ENCODE measurements at regions not wholly inside any gene's neighbourhood (a gene's known extent, or its start where the extent isn't known, plus 50 kb on each side); places are given as distances from the start of the nearest gene placed in this dataset.

DNA sequence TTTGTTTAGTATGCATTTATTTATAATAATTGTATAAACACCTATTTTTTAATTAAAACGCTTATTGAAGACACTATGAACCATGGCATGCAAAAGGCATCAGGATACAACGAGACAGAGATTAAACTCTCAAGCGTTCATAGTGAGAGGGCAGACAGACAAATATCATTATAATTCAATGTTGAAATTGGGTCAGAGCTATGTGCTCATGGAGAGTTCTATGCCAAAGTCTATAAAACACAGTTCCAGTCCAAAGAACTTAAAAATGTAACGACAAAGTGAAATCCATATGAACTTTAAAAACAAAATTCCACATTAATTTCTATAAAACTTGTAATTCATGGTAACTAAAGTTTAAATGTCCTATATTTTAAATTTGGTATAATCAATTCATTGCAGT, 724.0 kb downstream of the LTN1 start:
- DNase-seq (ENCODE audit: missing footprints) (no peak), ATAC-seq (no peak)
- intact Hi-C loops (cut with DNase I), result no loop called here

DNA sequence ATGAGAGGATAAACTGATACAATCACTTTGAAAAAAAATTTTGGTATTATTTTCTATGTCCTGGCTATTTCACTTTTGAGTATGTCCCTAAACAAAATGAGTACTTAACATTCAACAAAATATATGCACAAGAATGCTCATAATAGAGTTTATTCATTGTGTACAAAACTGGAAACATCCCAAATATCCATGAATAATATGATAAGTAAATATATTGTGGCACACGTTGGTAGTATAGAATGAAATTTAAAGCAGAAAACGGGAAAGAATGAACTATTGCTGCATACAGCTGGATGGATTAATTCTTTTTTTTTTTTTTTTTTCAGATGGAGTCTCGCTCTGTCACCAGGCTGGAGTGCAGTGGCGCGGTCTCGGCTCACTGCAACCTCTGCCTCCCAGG, 725.2 kb downstream of the LTN1 start:
- ATAC-seq (no peak), DNase-seq (ENCODE audit: missing footprints) (no peak)
- intact Hi-C loops (cut with DNase I), result no loop called here

DNA sequence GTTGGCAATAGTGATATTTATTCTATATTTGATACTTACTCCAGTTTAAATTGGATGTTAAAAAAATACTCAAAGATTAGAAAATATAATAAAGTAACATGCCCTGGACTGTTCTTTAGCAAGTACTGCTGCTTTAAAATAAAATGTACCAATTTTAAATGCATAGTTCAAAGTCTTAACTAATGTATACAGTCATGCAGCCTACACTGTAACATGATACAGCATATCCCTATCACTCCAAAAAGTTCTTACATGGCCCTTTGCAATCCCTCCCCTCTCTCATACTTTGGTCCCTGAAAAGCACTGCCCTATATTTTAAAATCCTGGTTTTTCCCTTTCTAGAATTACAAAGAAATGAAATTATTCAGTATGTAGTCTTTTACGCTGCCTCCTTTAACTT, 726.6 kb downstream of the LTN1 start:
- intact Hi-C loops (cut with DNase I), result no loop called here
- ATAC-seq, result no peak

DNA sequence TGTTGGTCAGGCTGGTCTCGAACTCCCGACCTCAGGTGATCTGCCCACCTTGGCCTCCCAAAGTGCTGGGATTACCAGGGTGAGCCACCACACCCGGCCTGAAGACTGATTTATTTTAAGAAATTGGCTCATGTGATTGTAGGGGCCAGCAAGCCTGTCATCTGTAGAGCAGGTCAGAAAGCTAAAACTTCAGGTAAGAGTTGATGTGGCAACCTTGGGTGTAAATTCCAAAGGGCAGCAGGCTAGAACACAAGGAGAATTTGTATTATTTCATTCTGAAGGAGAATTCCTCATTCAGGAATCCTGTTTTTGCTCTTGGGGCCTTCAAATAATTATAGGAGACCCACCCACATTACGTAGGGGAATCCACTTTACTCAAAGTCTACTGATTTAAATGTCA, 728.7 kb downstream of the LTN1 start:
- intact Hi-C loops (cut with DNase I), result no loop called here
- ATAC-seq (no peak), DNase-seq (ENCODE audit: missing footprints) (no peak)

More for the DNA sequence above, 726.6 kb downstream of the LTN1 start:
- DNase-seq (ENCODE audit: missing footprints), result no peak

DNA sequence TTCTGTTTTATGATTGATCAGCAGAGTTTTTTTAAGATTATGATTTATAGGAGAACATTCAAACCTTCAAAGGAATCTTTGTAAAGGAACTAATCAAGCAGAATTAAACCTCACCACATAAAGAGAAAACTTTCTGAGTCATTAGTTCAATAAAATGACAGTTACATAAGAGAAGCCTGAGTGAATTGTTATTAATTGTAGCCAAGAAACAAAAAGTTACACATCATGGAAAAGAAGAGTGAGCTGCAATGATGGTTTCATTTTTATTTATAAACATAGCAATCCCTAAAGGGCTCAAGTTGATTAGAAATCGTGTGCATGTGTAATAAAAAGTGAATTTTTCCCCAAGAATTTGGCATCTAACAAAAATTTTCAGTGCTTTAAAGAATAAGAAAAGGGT, 731.4 kb downstream of the LTN1 start:
- DNase-seq (ENCODE audit: missing footprints) (no peak), ATAC-seq (no peak)
- intact Hi-C loops (cut with DNase I), result no loop called here

DNA sequence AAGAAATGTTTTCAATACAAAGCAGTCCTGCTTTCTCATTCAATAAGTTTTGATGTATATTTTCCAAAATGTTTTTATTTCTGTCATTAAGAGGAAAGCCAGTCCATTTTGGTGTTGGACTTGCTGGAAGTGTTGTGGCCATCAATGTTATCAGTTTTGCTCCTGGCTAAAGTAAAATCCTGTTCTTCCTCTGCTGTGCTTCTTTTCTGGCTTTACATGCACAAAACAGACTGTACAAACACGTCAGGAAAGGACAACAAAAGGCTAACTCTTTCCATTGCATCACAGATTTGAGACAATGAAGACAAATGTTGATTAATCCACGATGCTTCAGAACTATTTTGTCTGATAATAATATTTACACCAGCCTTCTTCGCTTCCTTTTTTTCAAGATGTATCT, 735.4 kb downstream of the LTN1 start:
- ATAC-seq (no peak), DNase-seq (ENCODE audit: missing footprints) (no peak)
- intact Hi-C loops (cut with DNase I), result no loop called here

DNA sequence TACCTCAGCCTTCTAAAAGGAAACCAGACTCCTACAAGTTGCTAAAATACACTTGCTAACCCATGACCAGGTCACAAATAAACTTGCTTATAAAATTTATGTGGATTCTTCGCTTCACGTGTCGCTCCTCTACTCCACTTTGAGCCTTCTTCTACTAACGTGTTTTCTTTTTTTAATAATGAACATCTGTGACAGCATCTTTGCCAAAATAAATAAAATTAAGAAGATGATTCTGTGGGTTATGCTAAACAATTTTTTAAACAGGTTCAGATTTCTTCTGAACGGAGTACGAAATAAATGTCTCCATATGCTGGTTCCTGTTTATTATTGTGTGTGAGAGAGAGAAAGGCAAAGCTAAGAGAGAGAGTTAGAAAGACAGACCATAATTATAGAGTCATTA, 735.8 kb downstream of the LTN1 start:
- DNase-seq (ENCODE audit: missing footprints) (no peak), ATAC-seq (no peak)
- intact Hi-C loops (cut with DNase I), result no loop called here

DNA sequence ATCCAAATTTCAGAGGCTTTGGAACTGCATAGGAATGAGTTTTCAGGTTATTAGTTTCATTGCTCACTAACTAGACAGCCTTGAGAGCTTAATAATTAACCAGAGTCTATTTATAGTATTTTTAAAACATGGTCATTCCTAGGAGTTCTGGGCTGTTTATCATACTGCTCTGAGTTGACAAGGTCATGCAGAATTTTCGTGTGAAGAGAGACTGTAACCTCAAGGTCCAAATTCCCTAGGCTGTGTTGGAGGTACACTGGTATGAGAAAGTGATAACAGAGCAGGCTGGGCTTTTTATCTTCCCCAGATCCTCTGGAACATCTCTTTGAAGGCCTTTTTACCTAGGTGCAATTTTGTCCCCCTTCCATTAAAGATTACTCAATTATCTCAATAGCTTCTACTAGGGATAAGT, 736.3 kb downstream of the LTN1 start:
- intact Hi-C loops (cut with DNase I), result no loop called here
- DNase-seq (ENCODE audit: missing footprints), result no peak
- ATAC-seq, result no peak

DNA sequence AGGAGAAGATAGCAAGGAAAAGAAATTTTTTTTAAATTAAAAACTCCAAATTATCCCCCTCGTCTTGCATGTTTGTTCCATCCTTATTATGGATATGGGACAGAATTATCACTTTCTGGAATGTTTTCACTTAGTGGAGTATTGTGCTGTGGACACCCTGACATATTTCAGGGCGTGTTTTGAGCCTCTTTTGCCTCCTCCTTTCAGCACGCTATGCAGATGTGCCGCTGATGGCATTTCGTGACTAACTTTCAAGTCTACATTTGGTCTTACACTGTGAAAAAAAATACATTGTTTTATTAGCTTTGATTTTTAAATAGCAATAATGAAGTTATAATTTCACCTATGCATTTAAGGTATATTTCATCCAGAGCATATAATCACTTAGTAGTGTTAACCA, 738.7 kb downstream of the LTN1 start:
- intact Hi-C loops (cut with DNase I), result no loop called here
- no peak for ATAC-seq
- no peak for DNase-seq (ENCODE audit: missing footprints)

DNA sequence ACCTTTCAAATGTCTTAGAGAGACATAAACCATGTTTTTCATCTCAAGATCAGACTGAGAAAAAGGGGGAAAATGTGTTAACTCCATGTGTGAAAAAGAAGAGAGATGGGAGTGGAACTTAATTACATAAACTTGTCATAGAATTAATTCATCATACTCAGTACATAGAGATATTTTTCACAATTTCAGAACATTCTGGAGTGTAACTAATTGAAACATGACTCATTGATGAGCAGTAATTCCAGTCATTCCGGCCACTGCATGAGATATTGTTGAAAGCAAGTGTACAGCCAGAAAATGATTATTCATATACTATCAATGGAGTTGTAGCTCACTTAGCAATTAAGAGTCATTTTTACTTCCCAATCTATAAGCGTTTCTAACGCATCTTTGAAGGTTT, 739.3 kb downstream of the LTN1 start:
- ATAC-seq, result no peak
- no peak for DNase-seq (ENCODE audit: missing footprints)
- intact Hi-C loops (cut with DNase I), result no loop called here

DNA sequence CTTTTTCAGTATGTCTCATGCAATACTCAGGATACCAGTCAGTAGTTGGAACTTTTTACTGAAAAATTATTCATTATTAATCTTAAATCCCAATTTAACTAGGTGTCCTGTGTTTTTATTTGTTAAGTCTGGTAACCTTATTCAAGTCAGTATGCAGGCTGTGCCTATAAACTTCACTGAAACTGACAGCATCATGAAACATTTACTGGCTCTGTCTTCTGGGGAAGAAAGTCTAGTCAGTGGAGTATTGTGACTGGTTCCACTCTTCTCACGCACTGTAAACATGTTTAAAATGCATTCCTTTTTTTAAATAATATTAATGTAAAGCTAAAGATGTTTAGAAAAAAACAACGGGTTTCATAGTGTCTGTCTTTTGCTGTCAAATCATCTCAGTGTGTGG, 739.7 kb downstream of the LTN1 start:
- no peak for DNase-seq (ENCODE audit: missing footprints)
- intact Hi-C loops (cut with DNase I), result no loop called here
- no peak for ATAC-seq

DNA sequence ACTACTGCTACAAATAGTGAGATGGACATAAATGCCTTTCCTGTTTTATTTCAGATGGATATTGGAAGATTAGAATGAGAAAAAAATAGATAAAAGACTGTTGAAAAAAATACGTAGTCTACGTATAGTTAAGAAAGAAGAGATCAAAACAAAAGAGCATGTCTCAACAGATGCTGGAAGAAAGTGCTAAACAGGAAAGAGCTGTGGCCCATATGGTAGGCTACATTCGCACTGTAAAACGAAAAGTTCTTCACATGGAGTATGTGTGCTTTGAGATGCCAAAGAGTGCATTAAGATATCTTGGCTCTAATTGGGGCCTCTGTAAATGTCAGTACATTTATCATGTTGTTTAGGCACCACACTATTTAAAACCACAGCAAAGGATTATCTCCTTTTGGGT, 741.7 kb downstream of the LTN1 start:
- ATAC-seq (no peak), DNase-seq (ENCODE audit: missing footprints) (no peak)
- intact Hi-C loops (cut with DNase I), result no loop called here

DNA sequence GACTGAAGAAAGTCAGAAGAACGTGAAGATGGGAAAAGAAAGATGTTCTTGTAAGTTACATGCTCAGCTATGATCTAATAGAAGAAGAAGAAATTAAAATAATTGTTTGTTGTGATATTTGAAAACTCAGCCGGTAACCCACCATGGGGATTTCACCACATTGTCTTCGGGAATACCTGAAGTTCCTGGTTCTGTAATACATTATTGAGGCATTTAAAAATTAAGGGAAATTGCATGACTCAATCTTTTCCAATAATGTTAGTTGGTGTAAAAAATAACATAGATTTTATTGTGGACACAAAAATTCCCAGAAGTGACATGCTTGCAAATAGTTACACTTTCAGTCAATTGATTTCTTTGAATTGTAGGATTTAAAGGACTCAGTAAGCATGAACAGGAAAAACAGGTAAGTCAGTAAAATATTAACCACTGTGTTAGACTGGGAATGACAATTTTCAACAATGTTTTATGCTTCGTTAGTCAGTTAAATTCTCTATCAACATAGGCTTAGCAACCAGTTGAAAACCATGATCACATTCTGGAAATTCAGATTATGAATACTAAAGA, 745.1 kb downstream of the LTN1 start:
- ATAC-seq (no peak), DNase-seq (ENCODE audit: missing footprints) (no peak)
- intact Hi-C loops (cut with DNase I), result no loop called here

DNA sequence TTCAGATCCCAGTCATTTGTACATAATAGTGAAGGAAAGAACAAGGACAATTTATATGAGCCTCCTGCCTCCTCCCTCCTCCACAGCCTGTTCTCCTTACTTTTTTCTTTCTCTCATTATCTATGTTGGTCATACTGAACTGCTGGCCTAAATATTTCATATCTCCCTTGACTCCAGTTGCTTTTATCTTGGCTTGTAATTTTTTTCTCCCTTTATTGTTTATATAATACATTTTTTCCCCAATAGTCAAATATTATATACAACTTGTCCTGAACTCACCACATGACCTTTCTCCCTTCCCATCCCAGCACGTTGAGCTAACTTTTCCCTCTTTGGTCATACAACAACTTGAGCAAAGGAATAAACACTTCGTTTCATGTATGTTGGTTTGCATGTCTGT, 752.1 kb downstream of the LTN1 start:
- ATAC-seq, result no peak
- intact Hi-C loops (cut with DNase I), result no loop called here
- DNase-seq (ENCODE audit: missing footprints), result no peak

DNA sequence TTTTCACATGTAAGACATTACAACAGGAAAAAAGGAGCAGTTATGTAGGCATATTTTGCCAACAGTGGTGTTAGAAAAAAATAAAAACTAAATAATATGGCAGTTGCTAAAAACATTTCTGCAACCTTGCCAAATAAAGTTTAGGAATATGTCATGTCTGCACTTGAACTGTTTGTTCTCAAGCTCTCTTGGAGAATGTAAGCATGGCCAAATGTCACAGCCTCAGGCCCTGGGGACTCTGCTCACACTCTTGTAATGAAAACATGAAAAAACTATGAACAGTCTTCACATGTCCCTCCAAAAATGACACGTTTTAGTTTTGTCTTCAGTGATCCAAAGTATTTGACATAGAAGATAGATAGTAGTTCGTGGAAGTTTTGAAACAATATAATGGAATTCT, 753.3 kb downstream of the LTN1 start:
- ATAC-seq, result peak; percentile 91
- intact Hi-C loops (cut with DNase I), result loop anchor here (5.0 kb wide), 3 partner anchors 93 to 518 kb away; no protein-coding TSS in a partner anchor
- no peak for DNase-seq (ENCODE audit: missing footprints)

DNA sequence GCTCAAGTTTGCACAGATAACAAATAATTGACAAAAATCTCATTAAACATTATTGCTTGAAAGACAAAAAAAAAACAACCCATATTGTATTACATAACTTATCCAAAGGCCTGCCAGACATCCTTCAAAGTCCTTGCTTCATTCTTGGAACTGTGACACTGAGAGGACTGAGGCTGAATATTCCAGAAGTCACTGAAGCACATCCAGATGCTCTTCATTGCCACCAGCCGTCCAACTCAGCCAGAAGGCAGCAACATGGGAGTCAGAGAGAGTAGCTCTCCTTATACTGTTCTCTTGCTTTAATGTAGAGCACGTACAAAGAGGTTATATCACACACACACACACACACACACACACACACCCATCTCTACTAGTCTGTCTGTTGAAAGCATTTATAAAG, 755.0 kb downstream of the LTN1 start:
- ATAC-seq, result peak; percentile 49
- DNase-seq (ENCODE audit: missing footprints), result no peak
- intact Hi-C loops (cut with DNase I), result loop anchor here (5.0 kb wide), 3 partner anchors 95 to 520 kb away; no protein-coding TSS in a partner anchor

DNA sequence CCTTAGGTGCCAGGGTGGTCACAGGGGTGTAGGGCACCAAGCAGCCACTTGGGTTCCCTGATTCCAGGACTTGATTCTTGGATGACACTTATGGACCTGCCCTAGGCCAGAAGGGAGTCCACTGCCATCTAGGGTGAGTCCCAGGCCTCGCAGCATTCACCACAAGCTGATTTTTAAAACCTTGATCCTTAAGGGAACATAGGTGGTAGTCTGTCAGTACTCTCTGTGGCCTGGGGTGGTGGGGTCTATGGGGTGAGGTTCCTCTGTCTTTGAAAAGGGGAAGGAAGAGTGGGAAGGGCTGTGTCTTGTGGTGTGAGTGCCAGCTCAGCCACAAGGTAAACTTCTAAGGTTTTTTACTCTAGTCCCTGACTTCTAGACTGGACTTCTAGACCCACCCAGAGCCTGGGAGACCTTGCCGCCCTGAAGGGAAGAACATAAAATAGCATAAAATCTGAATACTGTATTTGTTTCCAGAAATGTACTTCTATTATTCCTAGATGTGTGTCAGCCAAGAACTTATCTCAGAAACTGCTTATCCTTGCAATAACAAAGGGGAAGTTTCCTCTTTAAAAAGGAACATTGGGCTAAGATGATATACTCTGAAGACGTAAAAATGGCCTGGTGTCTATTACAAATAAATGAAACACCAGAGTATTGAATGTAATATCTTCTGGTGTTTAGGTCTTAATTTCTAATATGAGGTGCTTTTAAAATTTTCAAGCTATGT, 757.3 kb downstream of the LTN1 start:
- intact Hi-C loops (cut with DNase I), result loop anchor here (5.0 kb wide), 3 partner anchors 97 to 522 kb away; no protein-coding TSS in a partner anchor
- DNase-seq (ENCODE audit: missing footprints), result no peak
- peak; percentile 20 for ATAC-seq

DNA sequence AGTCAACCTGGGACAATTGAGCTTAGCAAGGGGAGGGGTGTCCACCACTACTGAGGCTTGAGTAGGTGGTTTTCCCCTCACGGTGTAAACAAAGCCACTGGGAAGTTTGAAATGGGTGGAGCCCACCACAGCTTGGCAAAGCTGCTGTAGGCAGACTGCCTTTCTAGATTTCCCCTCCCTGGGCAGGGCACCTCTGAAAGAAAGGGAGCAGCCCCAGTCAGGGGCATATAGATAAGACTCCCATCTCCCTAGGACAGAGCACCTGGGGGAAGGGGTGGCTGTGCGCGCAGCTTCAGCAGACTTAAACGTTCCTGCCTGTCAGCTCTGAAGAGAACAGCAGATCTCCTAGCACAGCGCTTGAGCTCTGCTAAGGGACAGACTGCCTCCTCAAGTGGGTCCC, 758.4 kb downstream of the LTN1 start:
- intact Hi-C loops (cut with DNase I), result no loop called here
- no peak for DNase-seq (ENCODE audit: missing footprints)
- no peak for ATAC-seq

DNA sequence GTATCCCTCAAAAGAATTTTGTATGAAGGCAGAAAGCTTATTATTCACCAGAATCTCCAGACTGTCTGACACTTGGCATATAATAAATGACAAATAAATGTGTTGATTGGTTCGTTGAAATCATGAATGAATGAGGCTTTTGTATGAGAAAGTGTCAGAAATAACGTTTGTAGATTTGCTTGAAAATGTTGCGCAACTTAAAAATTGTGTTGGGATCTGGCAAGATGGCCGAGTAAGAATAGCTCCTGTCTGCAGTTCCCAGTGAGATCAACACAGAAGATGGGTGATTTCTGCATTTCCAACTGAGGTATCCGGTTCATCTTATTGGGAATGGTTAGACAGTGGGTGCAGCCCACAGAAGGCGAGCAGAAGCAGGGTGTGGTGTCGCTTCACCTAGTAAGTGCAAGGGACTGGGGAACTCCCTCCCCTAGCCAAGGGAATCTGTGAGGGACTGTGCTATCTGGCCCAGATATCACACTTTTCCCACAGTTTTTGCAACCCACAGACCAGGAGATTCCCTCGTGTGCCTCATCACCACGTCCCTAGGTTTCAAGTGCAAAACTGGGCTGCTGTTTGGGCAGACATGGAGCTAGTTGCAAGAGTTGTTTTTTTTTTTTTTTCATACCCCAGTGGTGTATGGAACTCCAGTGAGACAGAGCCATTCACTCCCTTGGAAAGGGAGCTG, 759.0 kb downstream of the LTN1 start:
- DNase-seq (ENCODE audit: missing footprints) (peak; percentile 39), ATAC-seq (peak; percentile 79)
- intact Hi-C loops (cut with DNase I), result no loop called here

DNA sequence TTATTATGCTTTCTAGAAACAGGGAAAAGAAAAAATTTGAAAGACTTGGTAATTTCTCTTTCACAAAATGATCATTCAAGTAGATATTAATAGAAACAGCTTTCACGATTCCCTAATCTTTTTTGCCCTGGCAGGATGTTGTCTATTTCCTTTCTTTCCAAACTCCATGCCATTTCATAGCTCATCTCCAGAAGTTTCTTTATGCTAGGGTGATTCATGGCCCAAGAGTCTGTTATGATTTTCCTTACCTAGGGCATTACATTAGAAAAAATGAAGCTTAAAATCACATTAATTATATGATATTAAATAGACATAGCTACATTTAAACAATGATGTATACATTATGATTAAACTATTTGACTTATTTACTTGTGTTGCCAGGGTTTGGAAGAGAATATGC, 762.1 kb downstream of the LTN1 start:
- no peak for ATAC-seq
- intact Hi-C loops (cut with DNase I), result no loop called here
- DNase-seq (ENCODE audit: missing footprints), result no peak
